ENCODE measurements at regions not wholly inside any gene's neighbourhood (a gene's known extent, or its start where the extent isn't known, plus 50 kb on each side); places are given as distances from the start of the nearest gene placed in this dataset.

GRCh38 chr6:7042056-7042653, 65.6 kb upstream of the RREB1 start:
- TF ChIP-seq EZH2 (IDR thresholded peaks at IDR 0.05; ENCODE audit: borderline replicate concordance, low read length) (no peak), CTCF (IDR thresholded peaks at IDR 0.05; ENCODE audit: low read length) (no peak)
